Thyroid gland (tissue), 4 donors: ENCODE measurements at regions not wholly inside any gene's neighbourhood (a gene's known extent, or its start where the extent isn't known, plus 50 kb on each side); places are given as distances from the start of the nearest gene placed in this dataset.

ENCODE experiments used
- POLR2A ChIP-seq, 2 donors: fragments of 450-650 bp; IDR thresholded peaks; one replicate each; pipeline ENCODE4 v1.6.1; 2017; ENCODE audit warnings: antibody characterized with exemption in 2 of 2, mild to moderate bottlenecking in 2 of 2, moderate library complexity in 1 of 2
- TF ChIP-seq, protein P1 (sequence below), 6 experiments: fragments of 200-600 bp in 3 of 6; fragments of 450-650 bp in 3 of 6; sonication (generic) in 3 of 6; IDR thresholded peaks; one replicate each; pipeline ENCODE4 v1.5.1; 2016 to 2019; ENCODE audit warnings: antibody characterized with exemption in 6 of 6, mild to moderate bottlenecking in 2 of 6, inconsistent platforms in 1 of 6, moderate library complexity in 1 of 6

DNA sequence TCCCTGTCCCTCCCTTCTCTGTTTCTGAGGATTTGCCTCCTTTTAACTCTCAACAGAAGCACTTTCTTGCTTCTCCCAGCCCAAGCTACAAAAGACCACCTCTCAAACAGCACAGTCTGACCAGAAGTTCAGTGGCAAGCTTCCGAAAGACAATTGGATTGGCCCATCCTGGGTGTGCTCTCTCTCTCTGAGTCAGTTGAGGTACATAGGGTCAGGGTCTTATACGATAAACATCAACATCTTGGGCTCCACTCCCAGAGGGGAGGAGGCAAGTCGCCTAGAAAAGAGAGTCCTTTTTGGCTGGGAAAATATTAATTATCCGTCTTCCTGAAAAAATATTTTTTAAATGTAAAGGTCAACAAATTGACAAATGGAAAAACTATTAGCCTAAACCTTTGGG, 155.8 kb downstream of the TMCO5A start:
- TF ChIP-seq, protein P1, sequence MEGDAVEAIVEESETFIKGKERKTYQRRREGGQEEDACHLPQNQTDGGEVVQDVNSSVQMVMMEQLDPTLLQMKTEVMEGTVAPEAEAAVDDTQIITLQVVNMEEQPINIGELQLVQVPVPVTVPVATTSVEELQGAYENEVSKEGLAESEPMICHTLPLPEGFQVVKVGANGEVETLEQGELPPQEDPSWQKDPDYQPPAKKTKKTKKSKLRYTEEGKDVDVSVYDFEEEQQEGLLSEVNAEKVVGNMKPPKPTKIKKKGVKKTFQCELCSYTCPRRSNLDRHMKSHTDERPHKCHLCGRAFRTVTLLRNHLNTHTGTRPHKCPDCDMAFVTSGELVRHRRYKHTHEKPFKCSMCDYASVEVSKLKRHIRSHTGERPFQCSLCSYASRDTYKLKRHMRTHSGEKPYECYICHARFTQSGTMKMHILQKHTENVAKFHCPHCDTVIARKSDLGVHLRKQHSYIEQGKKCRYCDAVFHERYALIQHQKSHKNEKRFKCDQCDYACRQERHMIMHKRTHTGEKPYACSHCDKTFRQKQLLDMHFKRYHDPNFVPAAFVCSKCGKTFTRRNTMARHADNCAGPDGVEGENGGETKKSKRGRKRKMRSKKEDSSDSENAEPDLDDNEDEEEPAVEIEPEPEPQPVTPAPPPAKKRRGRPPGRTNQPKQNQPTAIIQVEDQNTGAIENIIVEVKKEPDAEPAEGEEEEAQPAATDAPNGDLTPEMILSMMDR (IDR thresholded peaks at IDR 0.05), result no peak
- no peak for TF ChIP-seq POLR2A (IDR thresholded peaks at IDR 0.05)
